ENCODE measurements at regions not wholly inside any gene's neighbourhood (a gene's known extent, or its start where the extent isn't known, plus 50 kb on each side); places are given as distances from the start of the nearest gene placed in this dataset.

GRCh38 chr5:67435032-67435431, 238.4 kb upstream of the CD180 start:
- DNase-seq = no peak

- DNase-seq = no peak
Measured at GRCh38 chr5:67434466-67434865, 237.9 kb upstream of the CD180 start.

GRCh38 chr5:67432606-67433005, 236.0 kb upstream of the CD180 start:
- DNase-seq = no peak

GRCh38 chr5:67431191-67431590, 234.6 kb upstream of the CD180 start:
- no peak for DNase-seq

- no peak for DNase-seq
Measured at GRCh38 chr5:67427850-67428298, 231.3 kb upstream of the CD180 start.

- no peak for DNase-seq
Measured at GRCh38 chr5:67426961-67427849, 230.6 kb upstream of the CD180 start.

- no peak for DNase-seq
Measured at GRCh38 chr5:67425514-67425913, 228.9 kb upstream of the CD180 start.

- no peak for DNase-seq
Measured at GRCh38 chr5:67417839-67418238, 221.2 kb upstream of the CD180 start.

GRCh38 chr5:67416986-67417385, 220.4 kb upstream of the CD180 start:
- DNase-seq = no peak

- no peak for DNase-seq
Measured at GRCh38 chr5:67416133-67416937, 219.7 kb upstream of the CD180 start.

- no peak for DNase-seq
Measured at GRCh38 chr5:67414712-67415111, 218.1 kb upstream of the CD180 start.

- DNase-seq = no peak
Measured at GRCh38 chr5:67413721-67414120, 217.1 kb upstream of the CD180 start.

- no peak for DNase-seq
Measured at GRCh38 chr5:67409126-67409777, 212.7 kb upstream of the CD180 start.

- DNase-seq = no peak
Measured at GRCh38 chr5:67407979-67408378, 211.4 kb upstream of the CD180 start.

- DNase-seq = no peak
Measured at GRCh38 chr5:67405755-67406154, 209.2 kb upstream of the CD180 start.

GRCh38 chr5:67405101-67405364, 208.4 kb upstream of the CD180 start:
- DNase-seq = no peak

GRCh38 chr5:67404256-67405100, 207.9 kb upstream of the CD180 start:
- DNase-seq = no peak

GRCh38 chr5:67402526-67402925, 205.9 kb upstream of the CD180 start:
- DNase-seq = no peak

GRCh38 chr5:67401172-67401571, 204.6 kb upstream of the CD180 start:
- no peak for DNase-seq

GRCh38 chr5:67400752-67401151, 204.2 kb upstream of the CD180 start:
- DNase-seq = no peak

- no peak for DNase-seq
Measured at GRCh38 chr5:67395790-67396418, 199.3 kb upstream of the CD180 start.

GRCh38 chr5:67393211-67393610, 196.6 kb upstream of the CD180 start:
- no peak for DNase-seq

All from NCI-H526 treated with DMSO at 0.1 percent for 48 hours (cell line).